GM12878 (cell line): ENCODE measurements at regions not wholly inside any gene's neighbourhood (a gene's known extent, or its start where the extent isn't known, plus 50 kb on each side); places are given as distances from the start of the nearest gene placed in this dataset.

Experiments
- ATAC-seq: fragments of 200-7000 bp; cut with Tn5 transposase; 3 replicates; pipeline ENCODE4 v1.9.1; 2020; ENCODE audit warnings: mild to moderate bottlenecking, moderate library complexity
- BruUV-seq: library from RNA; stranded (reverse); fragments of 400-500 nt; replicated peaks from 2 replicates; lab custom pipeline; 2021; lab: Mats Ljungman, UMichigan
- CTCF ChIA-PET: fragments of 300-600 bp; sonication (Branson Sonifier 250); formaldehyde crosslinking; extraction: SDS; loops from one replicate; lab custom pipeline; 2021; ENCODE audit warnings: inconsistent platforms; lab: Yijun Ruan, JAX
- POLR2A ChIA-PET: fragments of 350-600 bp; formaldehyde crosslinking; extraction: SDS; loops from one replicate; lab custom pipeline; 2021; ENCODE audit warnings: inconsistent platforms; lab: Charles Lee
- RAD21 ChIA-PET: fragments of 300-600 bp; sonication (Branson Sonifier 250); formaldehyde crosslinking; loops from one replicate; lab custom pipeline; 2023; ENCODE audit warnings: antibody characterized with exemption; ENCODE audit not compliant: unreplicated experiment; lab: Charles Lee
- SMC1A ChIA-PET: fragments of 300-600 bp; sonication (Branson Sonifier 250); formaldehyde crosslinking; loops from one replicate; lab custom pipeline; 2023; ENCODE audit not compliant: unreplicated experiment, uncharacterized antibody; lab: Charles Lee
- DNase-seq: peaks from one replicate; pipeline ENCODE4 v3.0.0-alpha.2; 2011; ENCODE audit warnings: low read depth, low spot score
- FAIRE-seq: peaks from 3 replicates; lab custom pipeline; 2011; peaks lifted over from hg19 to GRCh38; lab: Jason Lieb, UNC
- H2AFZ ChIP-seq: 2 replicates; pipeline ENCODE4 v1.6.0; 2011; ENCODE audit warnings: low read depth, low read length, control low read depth; ENCODE audit not compliant: control insufficient read depth
- H3K27ac ChIP-seq: 2 replicates; pipeline ENCODE4 v1.5.1; 2011; ENCODE audit warnings: control low read depth; ENCODE audit not compliant: control insufficient read depth, insufficient read depth
- H3K27me3 ChIP-seq, 2 experiments: replicated peaks in 1 of 2; 2 replicates each; pipeline versions ENCODE4 v1.6.0 to v1.6.1; 2011; ENCODE audit warnings: low read length in 1 of 2; ENCODE audit not compliant: control insufficient read depth in 2 of 2, insufficient read depth in 2 of 2
- H3K36me3 ChIP-seq, 2 experiments: 2 replicates each; pipeline ENCODE4 v1.5.1; 2011; ENCODE audit warnings: low read length in 1 of 2; ENCODE audit not compliant: control insufficient read depth in 2 of 2, insufficient read depth in 2 of 2
- H3K4me1 ChIP-seq: 2 replicates; pipeline ENCODE4 v1.6.1; 2011; ENCODE audit warnings: mild to moderate bottlenecking, low read length, moderate library complexity, mixed read lengths; ENCODE audit not compliant: control insufficient read depth, insufficient read depth
- H3K4me2 ChIP-seq: 2 replicates; pipeline ENCODE4 v1.6.0; 2011; ENCODE audit warnings: control low read depth; ENCODE audit not compliant: control insufficient read depth, insufficient read depth
- H3K4me3 ChIP-seq: fragments of 200-600 bp; sonication (generic); 2 replicates; pipeline ENCODE4 v1.5.1; 2016
- H3K79me2 ChIP-seq: 2 replicates; pipeline ENCODE4 v1.6.0; 2011; ENCODE audit warnings: low read length; ENCODE audit not compliant: control insufficient read depth, insufficient read depth
- H3K9ac ChIP-seq: 2 replicates; pipeline ENCODE4 v1.8.0; 2011; ENCODE audit warnings: low read length, control low read depth, mixed read lengths; ENCODE audit not compliant: control insufficient read depth, insufficient read depth
- H3K9me3 ChIP-seq: replicated peaks from 3 replicates; pipeline ENCODE4 v1.5.1; 2011; ENCODE audit warnings: mild to moderate bottlenecking, low read length; ENCODE audit not compliant: control insufficient read depth, insufficient read depth
- H4K20me1 ChIP-seq: 2 replicates; pipeline ENCODE4 v1.6.0; 2011; ENCODE audit not compliant: control insufficient read depth, insufficient read depth
- CBFB ChIP-seq: IDR thresholded peaks from 2 replicates; pipeline ENCODE4 v1.6.1; 2016; ENCODE audit warnings: antibody characterized with exemption, low read depth
- CREB1 ChIP-seq: IDR thresholded peaks from 2 replicates; pipeline ENCODE4 v1.6.1; 2012; ENCODE audit warnings: low read depth, mild to moderate bottlenecking, inconsistent platforms
- ETV6 ChIP-seq, 2 experiments: fragments of 450-650 bp in 1 of 2; IDR thresholded peaks in 1 of 2; conservative IDR thresholded peaks in 1 of 2; 2 replicates each; pipeline ENCODE4 v1.6.1; 2014; ENCODE audit warnings: antibody characterized with exemption in 1 of 2, borderline replicate concordance in 1 of 2, low read depth in 1 of 2, mild to moderate bottlenecking in 1 of 2, moderate library complexity in 1 of 2
- FOXM1 ChIP-seq: IDR thresholded peaks from 2 replicates; pipeline ENCODE4 v1.6.1; 2012; ENCODE audit warnings: low read depth, mild to moderate bottlenecking, inconsistent platforms, low read length, moderate library complexity
- IKZF2 ChIP-seq, 2 experiments: fragments of 450-650 bp; IDR thresholded peaks; 2 replicates each; pipeline ENCODE4 v1.6.1; 2017; ENCODE audit warnings: mild to moderate bottlenecking in 2 of 2, moderate library complexity in 2 of 2
- MEF2B ChIP-seq: fragments of 450-650 bp; IDR thresholded peaks from 2 replicates; pipeline ENCODE4 v1.6.1; 2018; ENCODE audit warnings: mild to moderate bottlenecking, moderate library complexity; ENCODE audit not compliant: partially characterized antibody, poor library complexity, severe bottlenecking
- NR2C2 ChIP-seq: IDR thresholded peaks from 2 replicates; pipeline ENCODE4 v1.6.1; 2011; ENCODE audit warnings: borderline replicate concordance, low read depth; ENCODE audit not compliant: control insufficient read depth, insufficient read length
- NR2F1 ChIP-seq: fragments of 450-650 bp; conservative IDR thresholded peaks from 2 replicates; pipeline ENCODE4 v1.6.1; 2017; ENCODE audit warnings: mild to moderate bottlenecking
- POLR2AphosphoS5 ChIP-seq: IDR thresholded peaks from 2 replicates; pipeline ENCODE4 v1.6.1; 2011; ENCODE audit warnings: mild to moderate bottlenecking, low read length, inconsistent platforms
- SMC3 ChIP-seq: IDR thresholded peaks from 2 replicates; pipeline ENCODE4 v1.6.1; 2011; ENCODE audit warnings: low read length, improper control_type of control experiment, borderline replicate concordance
- ZBED1 ChIP-seq: IDR thresholded peaks from 2 replicates; pipeline ENCODE4 v1.6.1; 2016; ENCODE audit warnings: borderline replicate concordance
- ZNF217 ChIP-seq: fragments of 450-650 bp; IDR thresholded peaks from 2 replicates; pipeline ENCODE4 v1.6.1; 2017; ENCODE audit warnings: antibody characterized with exemption, mild to moderate bottlenecking
- WGBS: methylation state at CpG from one replicate; pipeline ENCODE4 v1.1.6; 2016; ENCODE audit warnings: low lambda C conversion rate; ENCODE audit not compliant: insufficient replicate concordance, insufficient coverage; ENCODE audit errors: missing lambda C conversion rate; 5-methylcytosine and 5-hydroxymethylcytosine counted together
- in situ Hi-C: fragments of 300-500 bp; cut with MboI; formaldehyde crosslinking; loops from 9 replicates; pipeline ENCODE4 v1.14.3; 2018; ENCODE audit warnings: mixed read lengths
- intact Hi-C: fragments of 100-400 bp; cut with micrococcal nuclease; formaldehyde crosslinking; loops from one replicate; pipeline ENCODE4 v1.14.2; 2022; ENCODE audit not compliant: unreplicated experiment
- TF ChIP-seq, protein P1 (sequence below): fragments of 450-650 bp; IDR thresholded peaks from 2 replicates; pipeline ENCODE4 v1.6.1; 2017; ENCODE audit warnings: borderline replicate concordance
- TF ChIP-seq, protein P2 (sequence below): IDR thresholded peaks from 2 replicates; pipeline ENCODE4 v1.6.1; 2011; ENCODE audit warnings: borderline replicate concordance, low read depth, mild to moderate bottlenecking, moderate library complexity, low read length; ENCODE audit not compliant: insufficient read depth, poor library complexity, severe bottlenecking

DNA sequence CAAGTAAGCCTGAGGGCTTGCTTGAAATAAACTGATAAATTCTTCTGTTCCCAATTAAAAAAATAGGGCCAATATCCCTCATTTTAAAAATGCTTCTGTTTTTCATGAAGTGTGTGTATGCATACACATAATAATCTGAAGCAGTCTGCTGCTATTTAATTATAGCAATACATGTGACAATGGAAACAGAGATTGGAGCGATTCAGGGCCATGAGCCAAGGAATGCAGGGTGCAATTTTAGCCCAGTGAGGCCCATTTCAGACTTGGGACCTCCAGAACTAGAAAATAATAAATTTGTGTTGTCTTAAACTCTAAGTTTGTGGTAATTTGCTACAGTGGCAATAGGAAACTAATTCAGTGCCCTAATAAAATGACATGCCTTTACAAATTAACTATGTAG, 264.9 kb downstream of the LTN1 start:
- ChIA-PET CTCF (no interaction called here), SMC1A (no interaction called here), POLR2A (no interaction called here), RAD21 (no interaction called here)
- Histone ChIP-seq H3K4me1 (no peaks in the 10 kb centered on the region), H3K4me2 (no peak overlapping the region), H3K9me3 (no peaks in the 10 kb centered on the region), H2AFZ (no peak overlapping the region), H3K9ac (no peak overlapping the region), H3K27me3 (no peaks in the 10 kb centered on the region), H4K20me1 (no peaks in the 10 kb centered on the region), H3K27ac (no peak overlapping the region), H3K4me3 (no peak overlapping the region), H3K36me3 (no peaks in the 10 kb centered on the region), H3K79me2 (no peaks in the 10 kb centered on the region)
- no TSS peak for BruUV-seq
- ATAC-seq (no peak), DNase-seq (no peak), FAIRE-seq (no peak)
- in situ Hi-C loops (no loop called here), intact Hi-C loops (no loop called here)
- TF ChIP-seq CREB1: no peak
- TF ChIP-seq CBFB: no peak
- TF ChIP-seq, protein P1, sequence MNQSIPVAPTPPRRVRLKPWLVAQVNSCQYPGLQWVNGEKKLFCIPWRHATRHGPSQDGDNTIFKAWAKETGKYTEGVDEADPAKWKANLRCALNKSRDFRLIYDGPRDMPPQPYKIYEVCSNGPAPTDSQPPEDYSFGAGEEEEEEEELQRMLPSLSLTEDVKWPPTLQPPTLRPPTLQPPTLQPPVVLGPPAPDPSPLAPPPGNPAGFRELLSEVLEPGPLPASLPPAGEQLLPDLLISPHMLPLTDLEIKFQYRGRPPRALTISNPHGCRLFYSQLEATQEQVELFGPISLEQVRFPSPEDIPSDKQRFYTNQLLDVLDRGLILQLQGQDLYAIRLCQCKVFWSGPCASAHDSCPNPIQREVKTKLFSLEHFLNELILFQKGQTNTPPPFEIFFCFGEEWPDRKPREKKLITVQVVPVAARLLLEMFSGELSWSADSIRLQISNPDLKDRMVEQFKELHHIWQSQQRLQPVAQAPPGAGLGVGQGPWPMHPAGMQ: no peak
- no peak for TF ChIP-seq MEF2B
- TF ChIP-seq IKZF2 (IDR thresholded peaks at IDR 0.05): no peak
- TF ChIP-seq NR2C2: no peak
- TF ChIP-seq SMC3: no peak
- no peak for TF ChIP-seq ZNF217
- no peak for TF ChIP-seq ZBED1
- TF ChIP-seq NR2F1: no peak
- TF ChIP-seq FOXM1: no peak
- TF ChIP-seq, protein P2, sequence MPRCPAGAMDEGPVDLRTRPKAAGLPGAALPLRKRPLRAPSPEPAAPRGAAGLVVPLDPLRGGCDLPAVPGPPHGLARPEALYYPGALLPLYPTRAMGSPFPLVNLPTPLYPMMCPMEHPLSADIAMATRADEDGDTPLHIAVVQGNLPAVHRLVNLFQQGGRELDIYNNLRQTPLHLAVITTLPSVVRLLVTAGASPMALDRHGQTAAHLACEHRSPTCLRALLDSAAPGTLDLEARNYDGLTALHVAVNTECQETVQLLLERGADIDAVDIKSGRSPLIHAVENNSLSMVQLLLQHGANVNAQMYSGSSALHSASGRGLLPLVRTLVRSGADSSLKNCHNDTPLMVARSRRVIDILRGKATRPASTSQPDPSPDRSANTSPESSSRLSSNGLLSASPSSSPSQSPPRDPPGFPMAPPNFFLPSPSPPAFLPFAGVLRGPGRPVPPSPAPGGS: no peak
- TF ChIP-seq ETV6 (conservative IDR thresholded peaks at IDR 0.05 in 1 of 2, IDR thresholded peaks at IDR 0.05 in 1 of 2; ENCODE audit: borderline replicate concordance in 1 of 2, low read depth in 1 of 2): no peak
- no peak for TF ChIP-seq POLR2AphosphoS5
- 0% methylated on average over 1 of the region's 1 CpG for WGBS
